ENCODE measurements at regions not wholly inside any gene's neighbourhood (a gene's known extent, or its start where the extent isn't known, plus 50 kb on each side); places are given as distances from the start of the nearest gene placed in this dataset.

GRCh38 chr1:200267458-200267857 lies 142.4 kb downstream of the ZNF281 start:
- TF ChIP-seq ZNF232 (CRISPR knock-in tag; IDR thresholded peaks at IDR 0.05; ENCODE audit: borderline replicate concordance) = no peak
- no peak for TF ChIP-seq CTCF (CRISPR knock-in tag; IDR thresholded peaks at IDR 0.05)
- TF ChIP-seq ELF4 (CRISPR knock-in tag; IDR thresholded peaks at IDR 0.05; ENCODE audit: borderline replicate concordance) = no peak
- no peak for TF ChIP-seq ZNF317 (CRISPR knock-in tag; IDR thresholded peaks at IDR 0.05)
- no peak for TF ChIP-seq XBP1 (CRISPR knock-in tag; IDR thresholded peaks at IDR 0.05)

Data from HepG2 (cell line).